Mammary epithelial cell (primary cell): ENCODE measurements at regions not wholly inside any gene's neighbourhood (a gene's known extent, or its start where the extent isn't known, plus 50 kb on each side); places are given as distances from the start of the nearest gene placed in this dataset.

ENCODE experiments used
- EZH2 ChIP-seq: IDR thresholded peaks from 2 replicates; pipeline ENCODE4 v1.6.1; 2012; ENCODE audit warnings: low read length, inconsistent platforms, borderline replicate concordance
- TF ChIP-seq, protein P1 (sequence below), 2 donors: IDR thresholded peaks in 1 of 2; conservative IDR thresholded peaks in 1 of 2; 2 replicates each; pipeline ENCODE4 v1.5.1; 2011 to 2012; ENCODE audit warnings: inconsistent platforms in 2 of 2, low read length in 2 of 2, mild to moderate bottlenecking in 2 of 2, control low read depth in 1 of 2, low read depth in 1 of 2; ENCODE audit not compliant: insufficient read depth in 1 of 2; ENCODE audit errors: extremely low read depth in 1 of 2

DNA sequence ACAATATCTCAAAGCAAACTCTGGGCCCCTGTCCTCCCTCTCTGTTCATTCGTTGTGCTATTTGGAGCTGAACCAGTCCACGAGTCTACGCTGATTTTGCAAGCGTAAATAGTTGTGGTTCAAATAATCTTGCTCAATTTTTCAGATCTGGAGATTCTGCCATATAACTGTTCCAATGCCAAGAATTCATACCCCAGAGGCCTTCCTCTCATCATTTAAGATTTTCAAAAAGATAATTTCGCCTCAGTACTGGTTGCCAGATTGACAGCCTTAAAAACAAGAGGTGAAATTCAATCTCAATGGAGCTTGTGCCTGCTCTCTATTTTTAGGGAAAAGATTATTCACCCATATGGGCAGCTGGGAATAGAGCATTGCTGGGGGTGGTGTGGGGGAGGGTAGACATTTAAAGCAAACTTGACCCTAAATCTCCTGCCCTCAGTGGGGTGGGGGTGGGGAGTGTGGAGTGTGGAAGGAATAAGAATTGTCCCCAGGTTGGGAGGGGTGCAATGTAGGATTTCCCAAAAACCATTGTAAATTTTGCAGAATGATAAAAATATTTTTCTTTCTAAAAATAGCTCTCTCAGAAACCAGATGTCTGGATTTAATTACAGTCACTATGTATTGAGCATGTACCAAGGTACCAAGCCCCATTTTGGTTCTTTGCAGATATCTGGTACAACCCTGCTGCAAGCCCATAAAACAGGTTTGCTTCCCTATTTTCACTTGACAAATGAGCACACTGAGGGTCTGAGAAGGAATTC is 104.7 kb upstream of the EEPD1 start:
- TF ChIP-seq, protein P1, sequence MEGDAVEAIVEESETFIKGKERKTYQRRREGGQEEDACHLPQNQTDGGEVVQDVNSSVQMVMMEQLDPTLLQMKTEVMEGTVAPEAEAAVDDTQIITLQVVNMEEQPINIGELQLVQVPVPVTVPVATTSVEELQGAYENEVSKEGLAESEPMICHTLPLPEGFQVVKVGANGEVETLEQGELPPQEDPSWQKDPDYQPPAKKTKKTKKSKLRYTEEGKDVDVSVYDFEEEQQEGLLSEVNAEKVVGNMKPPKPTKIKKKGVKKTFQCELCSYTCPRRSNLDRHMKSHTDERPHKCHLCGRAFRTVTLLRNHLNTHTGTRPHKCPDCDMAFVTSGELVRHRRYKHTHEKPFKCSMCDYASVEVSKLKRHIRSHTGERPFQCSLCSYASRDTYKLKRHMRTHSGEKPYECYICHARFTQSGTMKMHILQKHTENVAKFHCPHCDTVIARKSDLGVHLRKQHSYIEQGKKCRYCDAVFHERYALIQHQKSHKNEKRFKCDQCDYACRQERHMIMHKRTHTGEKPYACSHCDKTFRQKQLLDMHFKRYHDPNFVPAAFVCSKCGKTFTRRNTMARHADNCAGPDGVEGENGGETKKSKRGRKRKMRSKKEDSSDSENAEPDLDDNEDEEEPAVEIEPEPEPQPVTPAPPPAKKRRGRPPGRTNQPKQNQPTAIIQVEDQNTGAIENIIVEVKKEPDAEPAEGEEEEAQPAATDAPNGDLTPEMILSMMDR (conservative IDR thresholded peaks at IDR 0.05 in 1 of 2, IDR thresholded peaks at IDR 0.05 in 1 of 2; ENCODE audit: extremely low read depth in 1 of 2, insufficient read depth in 1 of 2, low read depth in 1 of 2, low read length in 2 of 2), result no peak
- TF ChIP-seq EZH2, result no peak
